ENCODE measurements at regions not wholly inside any gene's neighbourhood (a gene's known extent, or its start where the extent isn't known, plus 50 kb on each side); places are given as distances from the start of the nearest gene placed in this dataset.
"Not testable (repeated sequence)": the region's sequence is repeated elsewhere in the genome, so short reads cannot be mapped to it uniquely, and the experiment has no call there.

- TF ChIP-seq MAX (IDR thresholded peaks at IDR 0.05; ENCODE audit: low read depth); CTCF (IDR thresholded peaks at IDR 0.05); ELF1 (IDR thresholded peaks at IDR 0.05); RXRA (IDR thresholded peaks at IDR 0.05; ENCODE audit: borderline replicate concordance, low read depth); NFIC (IDR thresholded peaks at IDR 0.05; ENCODE audit: borderline replicate concordance); POLR2AphosphoS5 (IDR thresholded peaks at IDR 0.05; ENCODE audit: low read depth, low read length); EZH2phosphoT487 (IDR thresholded peaks at IDR 0.05; ENCODE audit: borderline replicate concordance, low read depth); ZBTB33 (IDR thresholded peaks at IDR 0.05; ENCODE audit: borderline replicate concordance, low read depth); RAD21 (IDR thresholded peaks at IDR 0.05; ENCODE audit: low read length); SMC3 (IDR thresholded peaks at IDR 0.05; ENCODE audit: low read depth, low read length); MXI1 (IDR thresholded peaks at IDR 0.05; ENCODE audit: low read depth, low read length); YY1 (IDR thresholded peaks at IDR 0.05; ENCODE audit: low read depth); FOXJ3 (CRISPR knock-in tag; IDR thresholded peaks at IDR 0.05): not testable (repeated sequence)
Observed at GRCh38 chr7:35133465-35133864, 96.2 kb upstream of the DPY19L1 start.
